GM10248 (cell line): ENCODE measurements at regions not wholly inside any gene's neighbourhood (a gene's known extent, or its start where the extent isn't known, plus 50 kb on each side); places are given as distances from the start of the nearest gene placed in this dataset.

Source experiments
- CTCF ChIA-PET: fragments of 300-600 bp; sonication (Branson Sonifier 250); formaldehyde crosslinking; extraction: SDS; loops from one replicate; lab custom pipeline; 2021; ENCODE audit warnings: antibody characterized with exemption; lab: Yijun Ruan, JAX
- POLR2A ChIA-PET: fragments of 350-650 bp; sonication (Branson Sonifier 250); formaldehyde crosslinking; extraction: SDS; loops from one replicate; lab custom pipeline; 2020; ENCODE audit warnings: antibody characterized with exemption; lab: Yijun Ruan, JAX
- DNase-seq: peaks from one replicate; pipeline ENCODE4 v3.0.0; 2012; ENCODE audit errors: extremely low spot score
- TF ChIP-seq, protein P1 (sequence below): IDR thresholded peaks from 2 replicates; pipeline ENCODE4 v1.5.1; 2012; ENCODE audit warnings: mild to moderate bottlenecking, low read depth; ENCODE audit errors: extremely low read depth, missing control alignments, control extremely low read depth

DNA sequence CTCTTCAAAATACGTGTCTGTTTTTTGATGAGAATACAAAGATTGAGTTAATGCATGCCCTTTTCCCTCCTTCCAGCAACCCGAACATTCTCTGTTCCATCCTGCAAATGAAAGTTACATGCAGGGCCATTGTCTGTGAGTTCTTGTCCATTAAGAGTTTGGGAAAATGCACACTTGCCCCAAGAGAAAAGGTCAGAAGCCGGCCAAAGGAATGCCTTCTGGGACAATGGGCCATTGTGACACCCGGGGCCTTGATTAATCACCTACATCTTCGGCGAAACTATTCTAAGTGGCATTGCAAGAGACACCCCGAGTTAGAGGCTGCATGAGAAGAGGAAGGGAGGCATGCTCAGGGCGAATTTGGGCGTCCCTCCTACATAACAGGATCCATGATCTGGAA lies 73.7 kb upstream of the COPS8 start:
- TF ChIP-seq, protein P1, sequence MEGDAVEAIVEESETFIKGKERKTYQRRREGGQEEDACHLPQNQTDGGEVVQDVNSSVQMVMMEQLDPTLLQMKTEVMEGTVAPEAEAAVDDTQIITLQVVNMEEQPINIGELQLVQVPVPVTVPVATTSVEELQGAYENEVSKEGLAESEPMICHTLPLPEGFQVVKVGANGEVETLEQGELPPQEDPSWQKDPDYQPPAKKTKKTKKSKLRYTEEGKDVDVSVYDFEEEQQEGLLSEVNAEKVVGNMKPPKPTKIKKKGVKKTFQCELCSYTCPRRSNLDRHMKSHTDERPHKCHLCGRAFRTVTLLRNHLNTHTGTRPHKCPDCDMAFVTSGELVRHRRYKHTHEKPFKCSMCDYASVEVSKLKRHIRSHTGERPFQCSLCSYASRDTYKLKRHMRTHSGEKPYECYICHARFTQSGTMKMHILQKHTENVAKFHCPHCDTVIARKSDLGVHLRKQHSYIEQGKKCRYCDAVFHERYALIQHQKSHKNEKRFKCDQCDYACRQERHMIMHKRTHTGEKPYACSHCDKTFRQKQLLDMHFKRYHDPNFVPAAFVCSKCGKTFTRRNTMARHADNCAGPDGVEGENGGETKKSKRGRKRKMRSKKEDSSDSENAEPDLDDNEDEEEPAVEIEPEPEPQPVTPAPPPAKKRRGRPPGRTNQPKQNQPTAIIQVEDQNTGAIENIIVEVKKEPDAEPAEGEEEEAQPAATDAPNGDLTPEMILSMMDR = no peak
- no peak for DNase-seq
- CTCF ChIA-PET = no interaction called here
- POLR2A ChIA-PET = no interaction called here

DNA sequence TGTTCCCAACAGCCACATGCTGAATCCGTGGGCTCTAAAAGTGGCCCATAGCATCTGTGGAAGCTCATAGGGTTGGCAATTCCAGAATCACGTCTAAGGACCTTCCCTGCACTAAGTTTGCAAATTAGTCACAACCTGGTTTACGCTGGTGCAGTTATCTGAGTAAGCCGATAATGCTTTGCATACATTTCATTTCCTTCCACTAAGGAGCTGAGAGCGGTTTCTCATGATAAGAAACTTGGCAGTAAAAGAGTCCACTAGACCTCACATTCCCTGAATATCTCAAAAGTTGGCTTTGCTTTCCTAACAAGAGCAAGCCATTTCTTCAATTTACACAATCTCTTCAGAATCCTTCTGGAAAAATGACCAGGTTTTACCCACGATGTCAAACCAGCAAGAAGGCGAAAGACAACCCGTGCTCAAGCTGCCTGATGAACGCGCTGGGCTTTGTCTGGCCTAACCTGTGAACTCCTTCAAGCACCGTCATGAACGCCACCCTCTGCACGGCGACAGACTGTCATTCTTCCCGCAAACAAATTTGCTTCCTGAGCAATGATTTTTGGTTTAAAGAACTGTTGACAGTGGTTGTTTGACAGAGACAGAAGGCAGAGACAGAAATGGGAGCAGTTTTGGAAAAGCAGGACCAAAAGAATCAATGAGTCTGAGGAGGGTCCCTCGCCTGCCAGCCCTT lies 73.0 kb upstream of the COPS8 start:
- ChIA-PET POLR2A (no interaction called here), CTCF (no interaction called here)
- TF ChIP-seq, protein P1 = no peak
- DNase-seq = no peak

DNA sequence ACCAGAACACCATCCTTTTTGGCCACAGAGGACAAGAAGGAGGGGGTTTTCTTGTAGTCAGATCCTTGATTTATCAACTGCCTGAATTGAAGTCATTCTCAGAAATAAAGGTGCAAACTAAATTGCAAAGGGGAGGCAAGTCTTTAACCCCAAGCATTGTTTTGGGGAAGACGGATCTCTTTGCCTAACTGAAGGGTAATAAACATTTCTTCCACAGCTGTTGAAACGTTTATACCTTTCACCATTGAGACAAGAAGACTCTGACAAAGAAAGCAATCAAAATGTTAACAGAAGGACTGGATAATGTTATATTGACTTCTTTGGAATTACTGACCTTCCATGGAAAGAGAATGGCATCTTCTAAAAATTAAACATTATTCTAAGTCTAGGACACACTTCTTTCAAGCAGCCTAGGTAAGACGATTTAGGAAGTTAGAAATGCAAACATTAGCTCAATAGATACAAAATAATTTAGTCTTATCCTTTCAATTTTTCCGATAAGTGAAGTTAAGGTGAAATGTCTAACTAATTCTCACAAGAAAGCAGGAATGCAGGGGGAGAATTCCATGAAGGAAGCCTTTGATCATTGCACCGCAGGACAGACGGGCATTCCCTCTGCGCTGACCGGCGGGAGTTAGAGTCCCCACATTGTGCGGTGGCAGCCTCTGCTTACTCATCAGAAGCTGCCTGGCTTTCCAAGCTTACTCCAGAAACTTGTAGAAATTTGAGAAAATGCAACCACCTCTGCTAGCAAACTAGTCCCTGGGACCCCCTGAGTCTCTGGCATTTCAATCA lies 69.4 kb upstream of the COPS8 start:
- TF ChIP-seq, protein P1 = no peak
- POLR2A ChIA-PET = no interaction called here
- CTCF ChIA-PET = interaction anchor here (0.8 to 2.2 kb wide), 3 partner anchors 9 to 13 kb away, joined by 3 to 5 read pairs (median 3); no protein-coding TSS in a partner anchor
- DNase-seq = no peak

DNA sequence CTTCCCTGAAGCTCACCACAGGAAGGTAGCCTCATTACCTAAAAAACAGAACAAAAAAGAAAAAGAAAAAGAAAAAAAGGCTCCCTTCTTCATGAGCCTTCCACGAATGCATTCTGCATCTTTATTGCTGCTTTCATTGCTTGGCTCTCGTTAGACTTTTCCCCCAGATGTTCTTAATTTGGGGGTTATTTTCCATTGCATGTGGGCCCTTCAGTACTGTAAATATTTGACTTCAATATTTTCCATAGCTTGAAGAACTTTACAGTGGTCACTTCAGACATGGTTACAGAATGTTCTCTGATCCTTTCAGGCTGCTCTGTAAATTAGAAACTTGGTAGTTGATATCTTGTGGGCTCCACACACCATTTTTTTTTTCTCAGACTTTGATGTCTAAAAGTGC lies 65.6 kb upstream of the COPS8 start:
- DNase-seq = no peak
- ChIA-PET POLR2A (no interaction called here), CTCF (no interaction called here)
- TF ChIP-seq, protein P1 = no peak

DNA sequence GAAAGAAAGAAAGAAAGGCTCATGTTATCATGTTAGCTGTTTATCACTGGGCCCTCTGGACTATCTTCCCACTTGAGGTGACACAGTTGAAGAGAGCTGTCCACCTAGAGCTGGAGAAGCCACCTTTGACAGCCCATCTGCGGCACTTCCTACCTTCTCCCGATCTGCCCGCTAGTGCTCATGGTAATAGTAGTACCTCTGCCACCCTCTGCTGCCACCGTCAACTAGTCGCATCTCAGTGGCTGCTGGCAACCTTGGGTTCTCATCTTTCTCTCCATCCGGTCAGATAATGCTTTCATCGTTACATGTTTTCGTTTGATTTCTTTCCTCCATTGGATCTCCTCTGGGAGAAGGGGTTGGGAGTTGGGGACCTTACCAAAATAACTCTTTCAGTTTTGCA lies 63.2 kb upstream of the COPS8 start:
- TF ChIP-seq, protein P1 = no peak
- ChIA-PET CTCF (no interaction called here), POLR2A (no interaction called here)
- no peak for DNase-seq

DNA sequence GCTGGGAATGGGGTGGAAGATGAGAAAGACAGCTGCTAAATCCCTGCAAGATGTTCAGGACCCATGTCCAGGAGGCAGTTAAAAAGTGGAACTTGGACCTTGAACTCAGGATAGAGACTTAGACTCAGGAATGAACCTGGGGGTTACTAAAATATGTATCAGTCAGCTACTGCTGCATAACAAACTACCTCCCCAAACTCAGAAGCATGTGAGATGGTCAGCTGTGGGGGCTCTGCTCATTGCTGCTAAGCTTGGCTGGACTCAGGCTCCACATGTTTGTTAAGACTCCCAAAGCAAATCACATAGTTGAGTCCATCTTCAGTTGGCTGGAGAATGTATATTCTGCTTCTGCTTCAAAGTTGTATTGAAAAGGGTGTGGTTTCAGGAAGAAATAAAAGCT lies 61.4 kb upstream of the COPS8 start:
- DNase-seq = no peak
- CTCF ChIA-PET = interaction anchor here (0.9 to 2.0 kb wide), 2 partner anchors 11 to 511 kb away, joined by 3 to 6 read pairs; no protein-coding TSS in a partner anchor
- POLR2A ChIA-PET = no interaction called here
- TF ChIP-seq, protein P1 = no peak
